Activated T-helper 1 cell treated with anti-CD3 and anti-CD28 coated beads, Interleukin-2, amount 50 U/mL, for 16 hours (primary cell): ENCODE measurements at regions not wholly inside any gene's neighbourhood (a gene's known extent, or its start where the extent isn't known, plus 50 kb on each side); places are given as distances from the start of the nearest gene placed in this dataset.

ENCODE experiments used
- DNase-seq, 2 donors: peaks; one replicate each; pipeline ENCODE4 v3.0.0-alpha.2; 2020; ENCODE audit warnings: low read depth in 1 of 2, low spot score in 1 of 2

GRCh38 chr15:31858026-31858425 is 172.3 kb upstream of the CHRNA7 start:
- DNase-seq: no peak

GRCh38 chr15:31866248-31866647 is 164.1 kb upstream of the CHRNA7 start:
- DNase-seq: no peak

DNA sequence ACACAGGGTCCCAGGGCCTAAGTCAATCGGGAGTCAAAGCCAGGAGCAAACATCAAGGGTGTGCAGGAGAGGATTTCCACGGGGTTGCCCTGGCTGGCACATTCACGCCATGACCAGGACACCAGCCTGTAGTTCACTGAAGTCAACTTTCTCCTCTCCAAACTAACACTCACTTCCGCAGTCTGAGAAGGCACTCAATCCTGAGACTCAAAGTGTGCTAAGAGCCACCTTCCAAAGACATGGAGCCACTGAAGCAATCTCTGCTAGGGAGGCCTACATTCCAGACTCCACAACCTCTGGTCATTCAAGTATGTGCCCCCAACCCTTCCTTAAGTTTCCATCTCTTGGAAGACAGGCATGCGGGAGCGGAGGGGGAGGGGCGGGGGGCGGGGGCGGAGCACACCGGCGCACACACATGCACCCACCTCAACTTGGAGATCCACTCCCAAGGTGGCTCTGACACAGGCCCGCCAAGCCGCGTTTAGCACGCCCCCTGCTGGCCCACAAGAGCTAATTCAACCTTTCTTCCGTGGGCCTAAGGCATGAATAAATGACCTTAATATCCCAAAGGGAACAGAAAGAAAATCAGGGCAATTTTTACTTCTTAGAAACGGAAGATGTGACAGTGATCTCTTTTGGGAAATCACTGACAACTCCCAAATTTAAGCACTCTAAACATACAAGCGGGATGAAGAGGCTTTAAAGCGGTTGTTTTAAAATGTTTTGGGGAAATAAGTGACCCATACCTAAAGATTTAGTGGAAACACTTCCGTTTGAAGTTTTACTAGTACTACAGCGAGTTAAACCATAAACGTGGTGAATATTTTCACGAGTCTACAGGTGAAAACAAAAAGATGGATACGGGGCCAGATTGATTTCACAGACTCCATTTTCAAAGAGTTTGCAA is 162.5 kb upstream of the CHRNA7 start:
- peak; percentile 28 to 44 for DNase-seq

DNA sequence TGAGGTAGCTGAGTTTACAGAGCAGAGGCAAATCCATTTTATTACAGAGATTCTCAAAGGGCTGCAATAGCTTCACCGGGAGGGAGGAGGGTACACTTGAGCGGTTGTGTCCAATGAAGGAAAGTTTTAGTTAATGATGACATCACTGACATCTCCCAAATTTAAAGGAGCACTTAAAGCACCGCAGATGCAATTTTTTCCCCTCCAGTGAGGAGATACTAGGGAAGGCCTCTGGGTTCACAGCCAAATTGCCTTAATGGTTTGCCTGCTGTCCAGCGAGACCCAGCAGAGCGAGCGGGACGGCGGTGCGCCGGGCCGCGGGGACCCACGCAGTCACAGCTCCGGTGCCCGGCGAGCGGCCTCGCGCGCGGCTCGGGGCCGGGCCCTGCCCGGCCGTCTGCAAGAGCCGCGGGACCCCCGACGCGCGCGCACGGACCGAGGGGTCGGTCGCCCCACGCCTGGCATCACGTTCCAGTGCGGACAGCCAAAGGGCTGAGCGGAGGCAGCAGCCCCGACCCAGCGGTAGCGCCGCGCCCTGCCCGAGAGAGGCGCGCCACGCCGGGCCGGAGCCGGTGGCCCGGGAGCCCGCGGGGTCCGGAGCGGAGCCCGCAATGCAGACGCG is 160.5 kb upstream of the CHRNA7 start:
- DNase-seq: no peak

- DNase-seq: peak; percentile 58 to 83
Observed at GRCh38 chr15:31870328-31871165, 159.8 kb upstream of the CHRNA7 start, which contains the start of gene OTUD7A. TSS of gene OTUD7A (minus strand) at chr15:31870673.

DNA sequence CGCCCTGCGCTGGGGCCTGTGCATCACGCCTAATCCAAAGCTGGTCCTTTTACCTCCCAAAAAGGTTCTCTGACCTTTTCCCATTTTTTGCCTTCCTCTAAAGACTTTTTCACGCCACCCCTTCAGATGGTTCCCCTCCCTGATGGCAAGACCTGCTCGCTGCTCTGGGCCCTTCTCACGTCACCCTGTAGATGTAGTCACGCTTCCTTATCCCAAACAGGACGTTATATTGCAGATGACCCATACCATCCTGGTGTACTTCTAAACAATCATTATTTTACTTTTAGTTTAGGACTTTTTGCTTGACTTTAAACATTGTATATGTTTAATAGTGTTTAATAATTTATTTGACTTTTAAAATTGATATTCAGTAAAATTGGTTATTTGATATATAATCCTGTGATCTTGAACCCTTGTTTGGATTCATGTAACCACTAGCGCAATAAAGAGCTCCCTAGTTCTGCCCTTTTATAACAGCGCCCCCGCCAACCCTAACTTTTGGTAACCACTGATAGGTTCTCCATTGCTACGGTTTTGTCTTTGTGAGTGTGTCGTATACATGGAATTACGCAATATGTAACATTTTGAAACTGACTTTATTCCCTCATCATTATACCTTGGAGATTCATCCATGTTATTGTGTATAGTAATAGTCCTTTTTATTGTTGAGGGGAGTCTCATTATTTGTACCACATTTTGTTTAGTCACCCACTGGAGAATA is 159.0 kb upstream of the CHRNA7 start:
- DNase-seq: no peak

- DNase-seq: no peak
Observed at GRCh38 chr15:31871887-31872281, 158.4 kb upstream of the CHRNA7 start.

DNA sequence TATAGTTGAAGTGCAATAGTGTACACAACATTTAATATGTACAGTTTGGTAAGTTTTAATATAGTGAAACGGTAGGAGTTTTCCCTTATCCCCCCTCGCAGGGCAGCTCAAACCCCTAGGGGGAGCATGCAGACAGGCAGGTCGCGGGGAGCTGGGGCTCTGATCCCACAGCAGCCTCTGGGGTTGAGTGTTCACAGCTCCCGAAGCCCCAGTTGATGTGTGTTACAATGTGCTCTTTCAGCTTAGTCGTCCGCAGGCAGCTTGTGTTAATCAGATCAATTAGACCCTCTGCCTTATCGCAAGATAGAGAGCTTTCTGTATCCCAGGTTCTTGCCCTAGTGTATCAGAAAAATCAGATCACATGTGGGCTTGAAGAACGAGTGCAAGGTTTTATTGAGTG is 143.1 kb upstream of the CHRNA7 start:
- DNase-seq: no peak

- no peak for DNase-seq
Observed at GRCh38 chr15:31892513-31892912, 137.8 kb upstream of the CHRNA7 start.

- DNase-seq: no peak
Observed at GRCh38 chr15:31893780-31894179, 136.5 kb upstream of the CHRNA7 start.

DNA sequence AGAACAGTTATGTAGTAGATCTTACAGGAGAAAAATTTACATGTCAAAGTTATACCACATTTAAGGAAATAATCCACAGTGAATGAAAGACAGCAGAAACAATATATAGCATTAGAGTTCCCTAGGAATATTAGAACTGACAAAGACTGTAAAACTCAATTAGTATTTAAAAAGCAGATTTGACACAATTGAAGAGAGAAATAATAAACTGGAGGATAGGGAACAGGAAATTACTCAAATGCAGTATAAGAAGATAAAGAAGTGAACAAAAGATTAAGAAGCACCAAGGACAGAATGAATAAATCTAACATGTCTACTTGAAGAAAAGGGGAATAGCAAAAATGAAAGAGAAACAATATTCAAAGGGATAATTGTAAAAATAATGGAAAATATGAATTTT is 132.6 kb upstream of the CHRNA7 start:
- no peak for DNase-seq

- no peak for DNase-seq
Observed at GRCh38 chr15:31901501-31901900, 128.8 kb upstream of the CHRNA7 start.

GRCh38 chr15:31905054-31905453 is 125.3 kb upstream of the CHRNA7 start:
- no peak for DNase-seq

GRCh38 chr15:31925541-31925940 is 104.8 kb upstream of the CHRNA7 start:
- DNase-seq: no peak

- no peak for DNase-seq
Observed at GRCh38 chr15:31930967-31931366, 99.3 kb upstream of the CHRNA7 start.

GRCh38 chr15:31932576-31932975 is 97.7 kb upstream of the CHRNA7 start:
- no peak for DNase-seq

DNA sequence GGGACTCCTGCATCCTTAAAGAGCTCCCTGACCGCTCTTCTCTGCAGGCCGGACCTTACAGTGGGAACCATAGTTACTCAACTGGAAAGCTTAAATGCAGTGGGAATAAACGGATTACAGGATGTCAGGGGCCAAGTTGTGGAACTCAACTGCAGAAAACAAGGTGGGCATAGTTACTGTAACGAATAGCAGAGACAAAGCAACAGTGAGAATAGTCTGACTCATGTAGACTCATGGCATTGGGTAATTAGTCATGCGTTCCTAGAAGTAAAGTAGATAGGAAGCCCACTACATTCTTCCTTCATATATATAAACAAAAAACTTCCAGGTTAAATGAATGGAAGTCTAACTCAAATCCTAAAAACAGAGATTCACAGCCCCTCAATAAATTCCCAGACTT is 95.5 kb upstream of the CHRNA7 start:
- no peak for DNase-seq

GRCh38 chr15:31953478-31953877 is 76.8 kb upstream of the CHRNA7 start:
- DNase-seq: no peak

DNA sequence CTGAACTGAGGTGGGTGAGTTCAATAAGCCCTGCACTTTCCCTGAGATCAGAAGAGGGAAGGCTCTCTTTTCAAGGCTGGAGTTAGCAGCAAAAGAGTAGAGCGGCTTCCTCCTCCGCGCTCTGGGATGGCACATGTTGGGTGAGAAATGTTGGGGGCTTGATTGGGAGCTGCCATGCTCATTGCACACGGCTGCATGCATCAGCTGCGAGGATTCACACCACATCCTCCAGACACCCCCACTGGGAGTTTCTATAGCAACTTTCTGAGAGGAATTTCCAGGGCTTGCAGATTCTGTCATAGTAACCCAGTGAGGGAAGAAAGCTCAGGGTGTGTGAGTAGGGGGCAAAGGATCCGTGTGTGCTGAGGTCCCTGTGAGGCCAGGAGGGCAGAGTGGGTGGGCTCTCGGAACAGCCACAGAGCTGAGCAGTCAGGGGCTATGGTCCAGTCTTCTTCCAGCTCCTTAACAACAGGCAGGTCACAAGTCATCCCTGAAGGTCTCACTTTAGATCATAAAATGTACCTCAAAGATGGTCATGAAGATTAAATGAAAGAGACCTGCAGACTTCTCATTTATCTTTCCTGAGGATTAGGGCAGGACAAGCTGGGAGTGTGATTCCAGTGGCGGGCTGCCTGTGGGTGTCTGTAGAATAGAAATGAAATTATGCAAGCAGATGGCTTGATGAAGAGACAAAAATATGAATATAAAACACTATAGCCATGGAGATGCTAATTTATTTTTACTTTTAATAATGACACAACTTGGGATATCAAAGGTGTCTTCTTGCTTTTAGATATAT is 75.7 kb upstream of the CHRNA7 start:
- DNase-seq: no peak

DNA sequence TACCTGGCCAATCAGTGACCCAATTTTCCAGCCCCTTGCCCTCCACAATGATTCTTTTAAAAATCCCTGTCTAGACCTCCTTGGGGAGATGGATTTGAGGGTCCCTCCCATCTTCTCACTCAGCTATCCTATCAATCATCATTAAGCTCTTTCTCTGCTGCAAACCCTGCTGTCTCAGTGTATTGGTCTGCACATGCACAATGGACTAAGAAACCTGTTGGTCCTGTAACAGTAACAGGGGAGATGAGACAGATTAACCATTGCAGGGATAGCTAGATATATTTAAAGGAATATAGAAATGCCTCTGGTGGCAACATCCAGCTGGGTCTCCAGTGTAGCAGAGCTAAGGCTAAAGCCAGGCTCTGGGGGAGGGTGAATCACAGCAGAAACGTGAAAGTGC is 74.6 kb upstream of the CHRNA7 start:
- no peak for DNase-seq
